ENCODE measurements at regions not wholly inside any gene's neighbourhood (a gene's known extent, or its start where the extent isn't known, plus 50 kb on each side); places are given as distances from the start of the nearest gene placed in this dataset.

DNA sequence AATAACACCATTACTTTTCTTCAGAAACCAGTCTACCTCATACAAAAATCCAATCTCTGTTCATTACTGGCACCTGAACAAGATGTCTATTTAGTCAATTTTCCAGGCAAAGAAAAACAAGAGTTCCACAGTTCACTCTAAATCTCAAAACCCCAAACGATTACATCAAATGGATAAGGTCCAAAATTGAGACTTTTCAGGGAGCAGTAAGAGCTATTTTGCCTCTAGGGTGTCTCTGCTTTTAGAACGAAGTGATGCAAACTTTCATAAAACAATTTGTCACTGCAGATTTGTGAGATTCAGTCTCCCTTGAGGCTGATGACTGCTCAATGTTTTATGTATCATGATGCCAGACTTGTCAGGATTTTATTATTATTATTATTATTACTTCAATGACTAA lies 937.0 kb upstream of the PHF14 start:
- no peak for FAIRE-seq

DNA sequence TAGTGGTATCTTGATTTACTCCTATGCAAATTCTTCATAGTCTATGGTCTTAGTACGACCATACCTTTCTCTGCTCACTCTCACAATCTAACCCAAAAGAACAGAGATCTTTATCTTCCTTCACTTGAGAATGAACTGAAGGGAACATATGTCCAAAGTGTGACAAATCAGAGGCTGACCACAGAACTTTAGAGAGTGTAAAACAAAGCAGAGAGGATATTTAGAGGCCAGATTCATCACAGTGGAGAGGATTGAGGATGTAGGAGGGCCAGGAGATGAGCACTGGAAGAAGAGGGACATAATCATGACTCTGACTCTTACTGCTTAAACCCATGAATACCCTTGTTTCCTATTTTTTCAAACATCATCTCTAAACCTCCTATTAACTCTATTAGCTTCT lies 935.3 kb upstream of the PHF14 start:
- FAIRE-seq: no peak

DNA sequence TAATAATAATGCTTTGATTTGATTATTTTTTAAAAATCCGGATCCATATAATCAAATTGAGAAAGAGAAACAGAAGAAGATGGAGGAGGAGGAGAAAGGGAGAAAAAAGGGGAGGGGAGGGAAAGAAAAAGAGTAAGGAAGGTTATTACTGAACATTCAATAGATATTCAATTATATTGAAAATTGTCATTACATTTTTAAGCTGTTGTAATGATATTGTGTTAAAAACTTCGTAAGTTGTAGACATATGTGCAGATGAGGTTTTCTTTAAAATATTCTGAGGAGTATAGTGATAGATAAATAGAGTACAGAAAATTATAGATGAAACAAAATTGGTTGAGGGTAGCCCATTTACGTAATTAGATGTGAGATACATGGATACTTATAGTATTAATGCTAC lies 933.0 kb upstream of the PHF14 start:
- no peak for FAIRE-seq

DNA sequence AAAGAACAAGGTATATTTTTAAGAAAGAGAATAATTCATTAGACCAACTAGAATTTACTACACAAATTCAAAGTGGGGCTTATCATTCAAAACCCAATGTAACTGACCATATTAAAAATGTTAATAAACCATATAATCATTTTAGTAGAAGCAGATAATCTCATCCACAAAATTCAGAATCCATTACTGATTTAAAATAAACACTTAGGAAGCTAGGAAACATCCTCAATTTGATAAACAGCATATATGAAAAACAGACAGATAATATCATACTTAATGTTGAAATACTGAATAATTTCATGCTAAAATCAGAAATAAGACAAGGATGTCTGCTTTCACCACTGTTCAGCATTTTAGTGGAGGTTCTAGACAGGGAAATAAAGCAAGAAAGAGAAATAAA lies 902.8 kb upstream of the PHF14 start:
- FAIRE-seq: no peak

DNA sequence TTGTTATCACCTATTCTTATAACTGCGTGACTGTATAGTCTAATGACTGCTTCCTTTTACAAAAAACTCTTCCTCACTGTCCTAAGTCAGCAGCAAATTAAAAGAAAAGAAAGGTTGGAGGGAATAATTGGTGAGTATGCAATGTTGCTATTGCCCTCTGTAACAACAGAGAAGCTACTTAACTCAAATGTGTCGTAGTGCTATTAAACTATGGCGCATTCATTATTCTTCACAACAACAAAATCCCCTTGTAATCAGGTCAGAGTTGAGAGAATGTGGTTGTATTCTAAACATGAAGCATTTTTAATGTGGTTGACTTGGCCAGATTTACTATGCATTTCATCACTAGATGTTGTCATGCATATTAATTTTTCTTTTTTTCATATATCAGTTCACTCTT lies 897.8 kb upstream of the PHF14 start:
- FAIRE-seq: no peak

DNA sequence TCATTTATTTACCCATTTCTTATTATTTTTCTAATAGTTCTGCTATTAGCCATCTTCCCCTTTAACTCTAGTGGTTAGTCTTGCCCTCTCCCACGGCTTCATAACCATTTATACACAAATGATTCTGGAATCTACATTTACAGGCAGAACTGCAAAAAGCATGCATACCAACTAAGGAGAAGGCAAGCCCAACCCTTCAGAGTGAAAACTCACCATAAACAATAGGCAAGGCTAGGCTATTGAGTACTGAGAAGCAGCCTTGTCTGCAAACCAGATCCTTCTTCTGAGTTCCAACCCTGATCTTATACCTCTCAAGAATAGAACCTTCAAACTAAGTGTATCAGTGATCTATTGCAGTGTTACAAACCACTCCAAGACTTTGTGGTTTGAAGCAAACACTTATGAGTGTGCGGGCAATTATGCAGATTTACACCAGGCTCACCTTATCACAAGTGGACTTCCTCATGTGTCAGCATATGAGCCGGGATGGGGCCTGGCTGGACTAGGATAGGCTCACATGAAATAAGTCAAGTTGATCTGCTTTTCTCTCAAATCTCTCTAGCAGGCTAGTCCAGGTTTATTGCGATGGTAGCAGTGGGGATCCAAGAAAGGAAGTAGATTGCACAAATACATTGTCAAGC lies 896.9 kb upstream of the PHF14 start:
- no peak for FAIRE-seq

DNA sequence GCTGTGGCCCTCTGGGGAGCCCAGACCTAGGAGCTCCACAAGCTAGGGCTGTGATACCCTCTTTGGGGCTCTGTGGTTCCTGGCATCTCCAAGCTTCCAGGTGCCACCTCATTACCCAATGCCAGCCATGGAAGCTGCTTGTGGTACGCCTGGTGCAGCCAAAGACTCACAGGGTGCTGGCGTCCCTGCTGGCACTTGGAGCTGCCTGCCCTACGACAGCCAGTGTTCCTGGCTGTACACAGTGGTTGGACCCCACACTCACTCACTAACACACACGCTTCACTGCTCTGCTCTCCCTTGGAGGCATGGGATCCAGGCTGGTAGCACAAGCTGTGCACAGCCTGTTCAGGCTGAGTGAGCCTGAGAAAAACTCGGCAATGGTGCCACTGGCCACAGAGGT lies 894.1 kb upstream of the PHF14 start:
- no peak for FAIRE-seq

DNA sequence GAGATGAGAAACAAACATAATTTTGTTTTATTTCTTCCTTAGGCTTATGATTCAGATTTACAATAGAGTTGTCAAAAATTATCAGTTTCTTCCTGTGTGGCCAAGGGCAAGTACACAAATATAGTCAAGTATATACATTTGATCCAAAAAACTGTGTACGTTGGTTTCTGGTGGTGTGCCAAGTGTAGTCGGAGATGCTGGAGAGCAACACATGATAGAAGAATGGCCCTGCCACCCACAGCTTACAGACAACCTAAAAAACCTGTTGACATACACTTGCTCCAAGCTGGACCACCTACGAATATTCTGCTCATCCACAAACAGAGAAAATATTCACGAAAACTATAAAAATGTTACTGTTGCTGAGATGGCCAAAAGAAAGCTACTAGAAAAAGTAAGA lies 890.8 kb upstream of the PHF14 start:
- FAIRE-seq: no peak

DNA sequence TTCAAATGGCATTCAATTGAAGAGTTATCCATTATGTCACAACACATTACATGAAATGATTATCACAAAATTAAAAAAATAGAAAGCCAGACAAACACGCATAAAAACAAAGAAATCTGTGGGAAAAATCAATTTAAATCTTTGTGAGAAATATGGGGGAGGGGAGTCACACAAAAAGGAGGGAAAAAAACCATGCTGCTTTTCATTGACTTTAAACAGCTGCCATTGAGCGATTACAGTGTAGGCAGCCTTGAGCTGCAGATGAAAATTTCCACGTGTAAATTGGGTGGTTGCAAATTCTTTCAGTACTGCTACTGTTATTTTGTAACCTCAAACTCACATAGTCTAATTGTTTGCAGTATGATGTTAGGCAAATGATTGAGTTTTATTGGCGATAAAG lies 889.9 kb upstream of the PHF14 start:
- FAIRE-seq: no peak

DNA sequence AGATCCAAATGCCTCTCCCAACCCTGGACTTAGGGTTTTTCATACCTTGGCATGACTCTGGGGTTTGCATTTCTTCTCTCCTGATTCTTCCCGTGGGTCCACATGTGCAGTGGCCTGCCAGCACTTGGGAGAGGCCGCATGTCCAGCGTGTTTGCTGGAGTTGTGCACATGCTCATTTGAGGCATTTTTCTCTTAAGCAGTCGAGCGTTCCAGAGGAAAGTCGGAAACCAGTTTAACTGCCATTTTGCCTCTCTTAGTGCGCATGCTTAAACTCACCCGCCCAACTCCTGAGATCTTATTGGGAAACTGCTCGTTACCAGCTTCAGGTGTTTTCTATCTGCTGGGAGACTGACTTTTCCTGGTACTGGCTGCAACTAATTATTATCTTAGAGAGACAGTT lies 888.4 kb upstream of the PHF14 start:
- FAIRE-seq: no peak

DNA sequence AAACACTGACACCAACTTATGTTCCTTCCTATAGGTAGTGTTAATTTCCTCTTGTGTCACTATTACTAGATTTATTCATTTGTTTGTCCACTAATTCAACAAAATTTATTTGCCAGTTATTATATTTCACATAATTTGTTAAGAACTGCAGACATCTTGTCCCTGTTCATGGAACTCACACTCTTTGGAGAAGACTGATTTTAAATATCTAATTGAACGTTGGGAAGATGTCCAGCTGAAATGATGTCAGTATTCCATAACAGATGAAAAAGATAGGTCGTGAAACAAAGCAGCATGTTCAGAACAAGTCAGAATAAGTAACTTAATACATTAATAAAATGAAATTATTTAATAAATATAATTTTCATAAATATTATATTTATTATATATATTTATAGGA lies 873.1 kb upstream of the PHF14 start:
- peak; percentile 50 for FAIRE-seq

DNA sequence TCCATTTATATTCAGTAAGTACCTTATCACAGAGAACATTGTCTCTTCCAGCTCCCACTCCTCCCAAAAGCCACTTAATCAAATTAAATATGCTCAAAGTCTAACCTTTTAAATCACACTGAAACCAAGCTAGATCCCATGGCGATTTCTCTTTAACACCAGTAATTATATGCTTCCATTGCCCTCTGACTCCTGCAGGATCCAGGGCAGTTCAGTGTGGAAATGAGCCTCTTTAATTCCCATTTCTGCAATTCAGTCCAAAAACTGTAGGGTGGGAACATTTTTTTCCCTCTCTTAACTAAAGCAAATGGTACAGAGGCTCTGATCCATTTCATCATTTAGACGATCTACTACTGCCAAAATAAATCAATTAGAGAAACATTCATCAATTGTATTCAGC lies 872.3 kb upstream of the PHF14 start:
- no peak for FAIRE-seq

DNA sequence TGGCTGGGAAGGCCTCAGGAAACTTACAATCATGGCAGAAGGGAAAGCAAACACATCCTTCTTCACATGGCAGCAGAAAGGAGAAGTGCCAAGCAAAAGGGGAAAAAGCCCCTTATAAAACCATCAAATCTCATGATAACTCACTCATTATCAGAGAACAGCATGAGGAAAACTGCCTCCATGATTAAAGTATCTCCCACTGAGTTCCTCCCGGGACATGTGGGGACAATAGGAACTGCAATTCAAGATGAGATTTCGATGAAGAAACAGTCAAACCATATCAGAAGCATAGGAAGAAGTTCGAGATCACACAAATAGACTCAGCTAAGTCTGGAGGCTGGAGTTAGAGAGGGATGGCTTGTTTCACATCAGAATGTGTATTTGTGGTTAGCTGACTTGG lies 869.4 kb upstream of the PHF14 start:
- FAIRE-seq: no peak

DNA sequence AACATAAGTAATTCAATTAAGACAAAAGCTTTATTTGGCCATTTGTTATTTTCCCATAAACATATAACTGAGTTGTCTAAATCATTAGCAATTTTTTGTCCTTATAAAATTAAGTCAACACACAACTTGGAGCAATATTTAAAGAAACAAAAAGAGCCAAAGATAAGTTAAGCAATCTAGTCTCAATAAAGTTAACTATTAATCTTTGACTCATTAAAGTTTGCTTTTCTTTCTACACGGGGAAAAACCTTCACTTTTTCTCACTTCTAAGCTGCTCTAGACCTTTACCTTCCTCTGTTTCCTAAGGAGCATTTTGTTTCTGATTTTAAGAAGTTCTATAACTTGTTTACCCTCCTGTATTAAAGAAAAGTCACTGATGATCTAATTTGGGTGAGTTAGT lies 867.1 kb upstream of the PHF14 start:
- no peak for FAIRE-seq

DNA sequence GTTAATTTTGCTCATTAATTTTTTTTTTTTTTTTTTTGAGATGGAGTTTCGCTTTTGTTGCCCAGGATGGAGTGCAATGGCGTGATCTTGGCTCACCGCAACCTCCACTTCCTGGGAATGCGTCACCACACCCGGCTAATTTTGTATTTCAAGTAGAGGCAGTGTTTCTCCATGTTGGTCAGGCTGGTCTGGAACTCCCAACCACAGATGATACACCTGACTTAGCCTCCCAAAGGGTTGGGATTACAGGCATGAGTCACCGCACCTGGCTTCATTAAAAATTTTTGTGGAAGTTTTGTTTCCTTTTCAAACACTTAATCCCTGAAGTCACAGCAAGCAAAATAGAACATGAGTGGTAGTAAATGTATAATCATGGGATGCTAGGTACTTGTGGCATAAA lies 857.2 kb upstream of the PHF14 start:
- no peak for FAIRE-seq

DNA sequence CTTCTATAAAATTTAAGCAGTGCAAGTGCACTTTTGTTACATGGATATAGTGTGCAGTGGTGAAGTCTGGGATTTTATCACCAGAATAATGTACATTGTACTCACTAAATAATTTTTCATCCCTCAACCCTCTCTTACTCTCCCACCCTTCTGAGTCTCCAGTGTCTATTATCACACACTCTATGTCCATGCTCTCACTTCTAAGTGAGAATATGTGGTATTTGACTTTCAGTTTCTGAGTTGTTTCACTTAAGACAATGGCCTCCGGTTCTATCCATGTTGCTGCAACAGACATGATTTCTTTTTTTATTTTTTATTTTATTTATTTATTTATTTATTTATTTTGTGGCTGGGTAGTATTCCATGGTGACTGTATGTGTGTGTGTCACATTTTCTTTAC lies 855.9 kb upstream of the PHF14 start:
- no peak for FAIRE-seq

DNA sequence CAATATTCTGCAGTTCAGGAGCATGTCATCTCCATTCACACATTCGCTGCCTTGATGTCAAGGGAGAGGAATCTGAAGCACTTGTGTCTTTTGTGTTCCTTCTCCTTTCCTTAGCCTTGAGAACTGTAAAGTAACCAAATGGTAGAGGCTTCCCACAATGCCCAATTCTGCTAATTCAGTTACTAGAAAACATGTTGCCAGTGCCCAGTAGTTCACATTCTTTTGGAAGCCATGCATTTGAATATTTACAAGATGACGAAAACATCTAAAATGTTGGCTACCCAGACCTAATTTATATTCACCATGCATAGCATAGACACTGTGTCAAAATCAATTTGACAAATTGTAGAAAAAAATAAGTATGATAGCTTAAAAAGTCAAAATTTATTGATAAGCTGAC lies 852.7 kb upstream of the PHF14 start:
- no peak for FAIRE-seq

DNA sequence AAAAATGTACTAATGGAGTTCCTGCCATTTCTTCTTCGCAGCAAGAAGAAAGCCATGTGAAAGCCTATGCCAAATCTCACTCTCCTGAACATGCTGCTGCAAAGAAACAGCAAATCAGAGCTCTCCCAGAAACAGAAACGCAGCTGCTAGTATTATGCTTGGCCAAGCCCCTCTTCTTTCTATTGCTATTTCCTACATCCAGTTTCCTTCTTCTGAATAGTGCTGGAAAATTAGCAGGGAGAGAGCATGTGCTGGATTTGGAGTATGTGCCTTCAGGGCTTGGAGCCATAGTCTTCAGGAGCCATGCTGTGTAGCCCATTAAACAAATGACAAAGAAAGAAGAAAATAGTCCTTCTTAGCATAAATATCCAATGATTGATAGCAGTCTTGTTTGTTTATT lies 852.0 kb upstream of the PHF14 start:
- FAIRE-seq: no peak

DNA sequence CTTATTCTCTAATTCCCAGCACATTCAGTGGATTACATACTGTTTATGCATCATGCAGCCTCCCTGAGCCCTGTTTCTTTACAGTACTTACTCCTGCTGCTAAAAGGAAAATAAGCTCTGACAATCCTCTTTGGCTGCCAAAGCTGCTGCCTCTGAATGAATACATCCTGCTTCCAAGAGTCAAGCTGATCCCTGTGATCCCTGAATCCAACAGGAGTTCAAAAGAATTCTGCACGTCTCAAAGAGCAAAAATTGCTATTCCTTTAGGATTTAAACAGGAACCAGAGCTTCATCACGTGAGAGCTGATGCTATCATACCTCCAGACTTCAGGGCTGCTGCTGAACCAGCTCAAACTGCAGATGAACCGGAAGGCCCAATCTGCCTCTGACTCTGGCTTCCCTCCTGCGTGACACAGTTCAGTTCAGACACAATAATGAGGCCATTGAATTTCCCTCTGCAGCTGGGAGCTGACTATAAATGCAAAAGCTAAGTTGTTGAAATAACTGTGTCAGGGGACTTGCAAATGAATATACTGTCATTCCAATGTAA lies 851.0 kb upstream of the PHF14 start:
- no peak for FAIRE-seq

DNA sequence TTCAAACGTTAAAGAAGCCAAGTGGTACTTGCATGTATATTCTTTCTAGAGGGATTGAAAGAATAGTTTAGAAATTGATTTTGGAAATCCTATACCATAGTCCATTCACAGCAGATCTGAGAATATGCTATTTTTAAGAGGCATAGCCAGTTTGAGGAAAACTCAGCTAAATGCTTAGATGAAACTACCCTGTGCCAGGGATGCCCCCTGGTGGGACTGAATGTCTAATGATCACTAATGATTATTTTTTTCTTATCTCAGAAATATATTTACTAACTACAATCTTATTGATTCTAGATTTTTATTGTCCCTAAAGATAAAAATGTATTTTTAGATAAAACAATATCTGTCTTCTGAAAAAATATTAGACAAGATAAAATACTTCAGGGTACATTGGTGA lies 844.9 kb upstream of the PHF14 start:
- no peak for FAIRE-seq

DNA sequence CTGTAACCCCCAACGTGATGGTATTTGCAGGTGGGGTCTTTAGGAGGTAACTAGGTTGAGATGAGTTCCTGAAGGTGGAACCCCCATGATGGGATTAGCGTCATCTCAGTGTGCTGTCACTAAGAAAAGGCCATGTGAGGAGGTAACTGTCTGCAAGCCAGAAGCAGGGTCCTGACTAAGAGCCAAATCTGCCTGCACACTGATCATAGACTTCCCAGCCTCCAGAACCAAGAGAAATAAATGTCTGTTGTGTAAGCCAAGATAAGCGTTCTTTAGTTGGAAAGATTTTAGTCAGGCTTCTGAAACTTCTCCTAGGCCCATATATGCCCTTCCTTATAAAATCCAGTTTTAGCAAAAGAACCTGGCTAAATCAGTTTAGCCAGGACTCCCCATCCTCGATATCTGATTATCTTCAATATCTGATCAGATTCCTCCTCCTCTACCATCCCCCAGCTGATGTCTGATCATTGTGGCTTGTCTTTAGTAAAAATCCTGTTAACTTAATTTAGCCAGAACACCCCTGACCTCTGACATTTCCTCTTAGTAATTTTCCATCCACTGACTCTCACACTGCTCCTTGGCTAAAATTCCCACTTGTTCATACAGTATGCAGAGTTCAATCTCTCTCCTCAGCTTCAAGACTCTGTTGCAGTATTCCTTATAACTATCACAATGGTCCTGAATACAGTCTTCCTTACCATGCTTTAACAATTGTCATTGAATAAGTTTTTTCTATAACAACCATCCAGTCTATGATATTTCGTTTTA lies 835.4 kb upstream of the PHF14 start:
- no peak for FAIRE-seq

DNA sequence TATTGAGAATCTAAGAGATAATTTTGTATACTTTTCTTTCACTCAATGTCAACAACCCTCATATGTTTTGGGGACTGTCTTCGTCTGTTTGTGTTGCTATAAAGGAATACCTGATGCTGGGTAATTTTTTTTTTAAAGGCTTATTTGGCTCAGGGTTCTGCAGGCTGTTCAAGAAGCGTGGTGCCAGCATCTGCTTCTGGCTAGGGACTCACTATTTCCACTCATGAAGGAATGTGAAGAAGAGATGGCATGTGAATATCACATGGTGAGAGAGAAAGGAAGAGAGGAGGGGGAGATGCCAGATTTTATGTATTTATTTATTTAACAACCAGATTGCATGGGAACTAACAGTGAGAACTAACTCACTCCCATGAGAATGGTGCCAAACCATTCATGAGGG lies 827.4 kb upstream of the PHF14 start:
- FAIRE-seq: no peak

DNA sequence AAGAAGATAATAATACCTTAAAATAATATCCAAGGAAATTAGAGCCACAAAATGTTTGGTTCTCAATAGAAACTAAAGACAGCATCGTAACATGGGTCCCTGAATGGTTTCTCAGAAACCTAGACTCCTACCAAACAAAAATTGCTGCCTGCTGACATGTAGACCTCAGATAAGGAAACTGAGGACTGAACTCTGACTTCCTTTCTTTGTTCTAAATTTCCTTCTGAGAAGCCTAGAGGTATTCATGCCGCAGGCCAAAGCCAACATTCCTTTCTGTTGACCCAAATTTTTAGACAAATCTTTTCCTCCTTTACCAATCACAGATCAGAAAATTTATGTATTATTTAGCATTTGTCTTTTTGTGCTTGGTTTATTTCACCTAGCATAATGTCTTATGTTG lies 816.7 kb upstream of the PHF14 start:
- no peak for FAIRE-seq

DNA sequence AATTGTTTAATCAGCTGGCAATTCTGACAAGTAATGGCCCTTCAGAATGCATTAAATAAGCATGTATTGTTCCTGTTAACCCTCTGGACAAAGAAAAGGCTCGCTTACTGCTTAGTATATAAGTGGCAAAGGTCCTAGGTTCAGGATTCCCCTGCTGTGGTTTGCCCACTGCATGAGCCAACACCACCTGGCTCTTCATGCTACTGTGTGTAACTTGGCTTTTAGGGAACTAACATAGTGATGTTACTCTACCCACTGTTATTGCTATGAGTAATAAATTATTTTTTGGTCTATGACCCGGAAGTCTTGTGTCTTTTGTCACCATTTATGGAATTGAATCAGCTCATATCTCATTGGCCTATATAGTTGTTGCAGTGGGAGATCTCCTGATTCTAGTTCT lies 791.7 kb upstream of the PHF14 start:
- FAIRE-seq: no peak

DNA sequence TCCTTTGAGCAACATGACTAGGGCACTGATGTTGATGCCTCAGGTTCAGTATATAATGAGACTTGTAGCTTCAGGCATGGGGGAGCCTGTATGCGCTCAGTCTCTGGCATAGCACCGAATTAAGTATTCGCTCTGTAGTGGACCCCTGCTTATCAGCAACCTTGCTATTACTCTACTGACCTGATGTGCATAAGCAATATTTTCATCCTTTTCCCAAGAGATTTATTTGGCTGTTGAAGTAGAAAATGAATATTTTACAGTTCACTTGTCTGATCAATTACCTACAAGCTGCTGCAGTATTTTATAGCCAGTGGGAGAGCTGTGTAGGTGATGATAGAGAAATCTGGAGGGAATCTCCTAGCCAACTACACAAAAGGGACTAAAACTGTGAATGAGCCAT lies 781.6 kb upstream of the PHF14 start:
- FAIRE-seq: no peak

Measured in G401.6 (cell line).